OCI-LY7 (cell line): ENCODE measurements at regions not wholly inside any gene's neighbourhood (a gene's known extent, or its start where the extent isn't known, plus 50 kb on each side); places are given as distances from the start of the nearest gene placed in this dataset.

Source experiments
- BruUV-seq: library from RNA; stranded (reverse); fragments of 400-500 nt; replicated peaks from 2 replicates; lab custom pipeline; 2021; lab: Mats Ljungman, UMichigan
- CTCF ChIA-PET: fragments of 300-600 bp; sonication (Branson Sonifier 250); formaldehyde crosslinking; loops from one replicate; lab custom pipeline; 2022; ENCODE audit warnings: antibody characterized with exemption; ENCODE audit not compliant: unreplicated experiment; lab: Charles Lee
- POLR2A ChIA-PET: fragments of 300-600 bp; sonication (Branson Sonifier 250); formaldehyde crosslinking; loops from one replicate; lab custom pipeline; 2022; ENCODE audit warnings: antibody characterized with exemption; lab: Charles Lee
- DNase-seq: peaks from one replicate; pipeline ENCODE4 v3.0.0-alpha.2; 2015; ENCODE audit warnings: low spot score
- H2AFZ ChIP-seq: fragments of 200-600 bp; sonication (generic), shearing (Covaris generic); 2 replicates; pipeline ENCODE4 v1.6.1; 2014; ENCODE audit warnings: mild to moderate bottlenecking, antibody characterized with exemption, low read length, moderate library complexity
- H3K27ac ChIP-seq: fragments of 200-600 bp; sonication (generic); 2 replicates; pipeline ENCODE4 v1.5.1; 2014; ENCODE audit warnings: mixed run types, low read depth, mild to moderate bottlenecking, moderate library complexity, low read length, inconsistent platforms; ENCODE audit not compliant: poor library complexity, severe bottlenecking
- H3K36me3 ChIP-seq: fragments of 200-600 bp; sonication (generic); 2 replicates; pipeline ENCODE4 v1.6.1; 2014; ENCODE audit warnings: mild to moderate bottlenecking, antibody characterized with exemption, low read length, moderate library complexity, mixed read lengths; ENCODE audit not compliant: insufficient read depth
- H3K4me1 ChIP-seq: fragments of 200-600 bp; sonication (generic); 2 replicates; pipeline ENCODE4 v1.5.1; 2014; ENCODE audit warnings: mild to moderate bottlenecking, low read length; ENCODE audit not compliant: insufficient read depth, poor library complexity, severe bottlenecking
- H3K4me2 ChIP-seq: fragments of 200-600 bp; sonication (generic); 2 replicates; pipeline ENCODE4 v1.6.1; 2014; ENCODE audit warnings: mild to moderate bottlenecking, low read length
- H3K4me3 ChIP-seq: fragments of 200-600 bp; sonication (generic); 2 replicates; pipeline ENCODE4 v1.5.1; 2014; ENCODE audit warnings: mild to moderate bottlenecking, low read depth, low read length; ENCODE audit not compliant: poor library complexity, severe bottlenecking
- H3K79me2 ChIP-seq: fragments of 200-600 bp; sonication (generic); 2 replicates; pipeline ENCODE4 v1.6.1; 2016; ENCODE audit warnings: low read depth, mild to moderate bottlenecking, low read length, moderate library complexity, mixed read lengths; ENCODE audit not compliant: insufficient read depth
- H3K9me2 ChIP-seq: fragments of 200-600 bp; sonication (generic); 2 replicates; pipeline ENCODE4 v1.6.1; 2016; ENCODE audit warnings: mild to moderate bottlenecking, low read length, mixed read lengths; ENCODE audit not compliant: insufficient read depth
- H3K9me3 ChIP-seq: fragments of 200-600 bp; sonication (generic); 2 replicates; pipeline ENCODE4 v1.6.1; 2014; ENCODE audit warnings: mild to moderate bottlenecking, mixed run types, low read length, mixed read lengths
- H4K20me1 ChIP-seq: fragments of 200-600 bp; sonication (generic); 2 replicates; pipeline ENCODE4 v1.6.1; 2014; ENCODE audit warnings: mild to moderate bottlenecking, antibody characterized with exemption, low read length, moderate library complexity, mixed read lengths; ENCODE audit not compliant: insufficient read depth
- CTCF ChIP-seq: fragments of 200-600 bp; sonication (generic); conservative IDR thresholded peaks from 2 replicates; pipeline ENCODE4 v1.5.1; 2014; ENCODE audit warnings: mild to moderate bottlenecking, antibody characterized with exemption, low read length, moderate library complexity, mixed read lengths
- EZH2phosphoT487 ChIP-seq: fragments of 200-600 bp; sonication (generic); IDR thresholded peaks from 2 replicates; pipeline ENCODE4 v1.6.1; 2018; ENCODE audit warnings: low read depth, borderline replicate concordance, mild to moderate bottlenecking, mixed run types, antibody characterized with exemption, low read length, moderate library complexity, mixed read lengths
- intact Hi-C: fragments of 100-400 bp; cut with micrococcal nuclease; formaldehyde crosslinking; loops from one replicate; pipeline ENCODE4 v1.10.0; 2022; ENCODE audit not compliant: unreplicated experiment

GRCh38 chr18:2303517-2304238 is 267.6 kb downstream of the METTL4 start:
- H3K36me3 ChIP-seq = no peaks in the 10 kb centered on the region
- intact Hi-C loops = no loop called here
- no peak overlapping the region for H2AFZ ChIP-seq
- TF ChIP-seq EZH2phosphoT487 (no peak), CTCF (no peak)
- no peaks in the 10 kb centered on the region for H3K79me2 ChIP-seq
- no peaks in the 10 kb centered on the region for H3K9me2 ChIP-seq
- ChIA-PET CTCF (no interaction called here), POLR2A (no interaction called here)
- H3K4me2 ChIP-seq = no peak overlapping the region
- no peaks in the 10 kb centered on the region for H3K4me1 ChIP-seq
- no peak overlapping the region for H3K27ac ChIP-seq
- no peaks in the 10 kb centered on the region for H3K9me3 ChIP-seq
- H3K4me3 ChIP-seq = no peak overlapping the region
- no TSS peak for BruUV-seq
- no peaks in the 10 kb centered on the region for H4K20me1 ChIP-seq
- DNase-seq = no peak

DNA sequence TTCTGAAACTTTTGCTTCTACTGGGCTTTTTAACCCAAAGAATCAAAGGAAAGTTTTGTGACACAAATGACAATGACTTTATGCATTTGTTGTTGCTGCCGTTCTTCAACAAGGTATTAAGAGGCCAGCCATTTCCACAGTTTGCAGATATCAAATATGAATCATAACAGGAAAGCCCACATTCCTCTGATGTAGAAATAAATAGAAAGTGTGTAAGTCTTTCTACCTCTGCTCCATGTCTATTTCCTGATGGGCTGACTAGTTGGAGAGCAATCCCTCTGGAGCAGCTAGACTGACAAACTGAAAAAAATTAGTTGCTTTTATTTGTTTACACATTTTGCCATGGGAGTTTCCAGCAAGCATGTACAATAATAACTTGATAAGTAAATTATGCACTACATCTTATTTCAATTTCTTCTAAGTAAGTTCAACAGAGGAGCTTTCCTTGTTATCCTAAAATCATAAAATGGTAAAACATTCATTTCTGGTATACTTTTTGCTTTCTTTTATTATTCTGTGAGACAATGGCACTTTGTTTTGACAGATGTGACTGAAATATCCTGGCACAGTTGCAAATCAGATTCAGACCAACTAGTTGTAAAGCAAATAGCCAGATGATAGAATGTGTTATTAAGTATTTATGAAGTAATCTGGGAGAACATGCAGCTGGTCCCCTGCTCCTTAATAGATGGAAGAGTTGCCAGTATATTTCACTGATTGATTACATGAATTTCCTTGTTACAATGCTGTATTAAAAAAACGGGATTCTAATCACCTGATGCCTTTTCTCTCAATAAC is 266.7 kb downstream of the METTL4 start:
- no peak for TF ChIP-seq CTCF
- no peak for TF ChIP-seq EZH2phosphoT487
- DNase-seq = no peak
- H3K4me2 ChIP-seq = no peak overlapping the region
- CTCF ChIA-PET = no interaction called here
- no peaks in the 10 kb centered on the region for H3K4me1 ChIP-seq
- no peaks in the 10 kb centered on the region for H4K20me1 ChIP-seq
- POLR2A ChIA-PET = interaction anchor here (0.7 to 1.6 kb wide), 2 partner anchors 22 to 1558 kb away, joined by 3 read pairs; no protein-coding TSS in a partner anchor
- no peaks in the 10 kb centered on the region for H3K79me2 ChIP-seq
- no peaks in the 10 kb centered on the region for H3K36me3 ChIP-seq
- H2AFZ ChIP-seq = no peak overlapping the region
- no TSS peak for BruUV-seq
- intact Hi-C loops = no loop called here
- H3K9me3 ChIP-seq = no peaks in the 10 kb centered on the region
- H3K9me2 ChIP-seq = no peaks in the 10 kb centered on the region
- no peak overlapping the region for H3K27ac ChIP-seq
- H3K4me3 ChIP-seq = no peak overlapping the region

DNA sequence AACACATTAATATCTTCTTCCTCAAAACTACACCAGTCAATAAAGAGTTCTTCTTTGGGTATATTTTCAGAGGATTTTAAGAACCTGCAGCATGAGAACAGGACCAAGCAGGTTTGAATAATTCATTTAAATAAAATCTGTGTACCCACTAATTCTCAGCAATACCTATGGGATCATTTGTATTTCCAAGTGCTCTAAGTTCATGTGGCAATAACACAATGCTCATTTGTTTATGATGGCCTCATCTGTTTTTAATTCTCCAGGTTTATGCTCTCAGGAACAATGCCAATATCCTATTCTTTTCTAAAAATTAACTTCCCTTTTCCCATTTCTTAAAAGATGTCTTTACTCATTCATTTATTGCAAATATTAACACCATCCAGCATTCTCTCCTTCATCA is 264.7 kb downstream of the METTL4 start:
- Histone ChIP-seq H3K27ac (no peak overlapping the region), H3K79me2 (no peaks in the 10 kb centered on the region), H3K9me3 (no peaks in the 10 kb centered on the region), H3K4me3 (no peak overlapping the region), H3K9me2 (no peaks in the 10 kb centered on the region), H2AFZ (no peak overlapping the region), H3K36me3 (no peaks in the 10 kb centered on the region), H3K4me1 (peaks cover 8% of the 10 kb centered on the region), H3K4me2 (no peak overlapping the region), H4K20me1 (no peaks in the 10 kb centered on the region)
- DNase-seq = no peak
- TF ChIP-seq EZH2phosphoT487 (no peak), CTCF (no peak)
- POLR2A ChIA-PET = no interaction called here
- intact Hi-C loops = no loop called here
- CTCF ChIA-PET = no interaction called here
- BruUV-seq = no TSS peak
